Endothelial cell of umbilical vein (primary cell): ENCODE measurements at regions not wholly inside any gene's neighbourhood (a gene's known extent, or its start where the extent isn't known, plus 50 kb on each side); places are given as distances from the start of the nearest gene placed in this dataset.

ENCODE experiments used
- BruUV-seq: library from RNA; stranded (reverse); fragments of 400-500 nt; replicated peaks from 2 replicates; lab custom pipeline; 2021; lab: Mats Ljungman, UMichigan
- CTCF ChIA-PET: fragments of 300-600, 350-600 bp; sonication (Branson Sonifier 250); formaldehyde crosslinking; loops from one replicate; lab custom pipeline; 2021; ENCODE audit warnings: antibody characterized with exemption, inconsistent platforms; lab: Charles Lee
- POLR2A ChIA-PET: fragments of 300-600, 350-600 bp; sonication (Branson Sonifier 250); formaldehyde crosslinking; loops from one replicate; lab custom pipeline; 2021; ENCODE audit warnings: antibody characterized with exemption, inconsistent platforms; lab: Charles Lee
- DNase-seq: peaks from one replicate; pipeline ENCODE4 v3.0.0-alpha.2; 2011; ENCODE audit warnings: low read depth, low spot score
- FAIRE-seq: peaks from 2 replicates; lab custom pipeline; 2011; peaks lifted over from hg19 to GRCh38; lab: Jason Lieb, UNC
- H2AFZ ChIP-seq: 2 replicates; pipeline ENCODE4 v1.6.0; 2012; ENCODE audit warnings: low read depth, low read length, control low read depth, inconsistent platforms
- H3K27ac ChIP-seq: 2 replicates; pipeline ENCODE4 v1.5.1; 2011; ENCODE audit warnings: low read depth, mild to moderate bottlenecking, control low read depth, low read length, moderate library complexity; ENCODE audit not compliant: insufficient read depth
- H3K27me3 ChIP-seq, 2 experiments: 2 replicates each; pipeline versions ENCODE4 v1.6.0 to v1.6.1; 2011; ENCODE audit warnings: low read length in 2 of 2, mixed read lengths in 1 of 2; ENCODE audit not compliant: control insufficient read depth in 2 of 2, insufficient read depth in 2 of 2
- H3K36me3 ChIP-seq, 2 experiments: 2 replicates in 1 of 2; 3 replicates in 1 of 2; pipeline ENCODE4 v1.5.1; 2011; ENCODE audit warnings: low read length in 2 of 2, mild to moderate bottlenecking in 1 of 2, moderate library complexity in 1 of 2; ENCODE audit not compliant: control insufficient read depth in 2 of 2, insufficient read depth in 2 of 2; ENCODE audit errors: extremely low read depth in 1 of 2
- H3K4me1 ChIP-seq: 3 replicates; pipeline ENCODE4 v1.5.1; 2011; ENCODE audit warnings: mild to moderate bottlenecking, low read length; ENCODE audit not compliant: control insufficient read depth, insufficient read depth; ENCODE audit errors: extremely low read depth
- H3K4me2 ChIP-seq: 2 replicates; pipeline ENCODE4 v1.6.1; 2011; ENCODE audit warnings: low read length, control low read depth, mixed read lengths; ENCODE audit not compliant: insufficient read depth
- H3K4me3 ChIP-seq, 3 experiments: fragments of 200-600 bp in 1 of 3; sonication (generic), shearing (Covaris generic) in 1 of 3; replicated peaks in 1 of 3; 2 replicates each; pipeline ENCODE4 v1.5.1; 2011 to 2016; ENCODE audit warnings: control low read depth in 3 of 3, low read length in 3 of 3, mild to moderate bottlenecking in 2 of 3, inconsistent platforms in 1 of 3, low read depth in 1 of 3, moderate library complexity in 1 of 3; ENCODE audit not compliant: insufficient read depth in 1 of 3
- H3K79me2 ChIP-seq: 2 replicates; pipeline ENCODE4 v1.6.0; 2012; ENCODE audit warnings: low read length, inconsistent platforms; ENCODE audit not compliant: control insufficient read depth, insufficient read depth
- H3K9ac ChIP-seq: replicated peaks from 2 replicates; pipeline ENCODE3; 2011; ENCODE audit warnings: low read length, control low read depth; ENCODE audit not compliant: insufficient read depth; ENCODE audit errors: extremely low read depth
- H3K9me1 ChIP-seq: replicated peaks from 3 replicates; pipeline ENCODE4 v1.6.0; 2011; ENCODE audit warnings: mild to moderate bottlenecking, low read length; ENCODE audit not compliant: control insufficient read depth, insufficient read depth; ENCODE audit errors: extremely low read depth
- H3K9me3 ChIP-seq: replicated peaks from 2 replicates; pipeline ENCODE4 v1.5.1; 2012; ENCODE audit warnings: low read length, inconsistent platforms; ENCODE audit not compliant: control insufficient read depth, insufficient read depth
- H4K20me1 ChIP-seq: replicated peaks from 2 replicates; pipeline ENCODE3; 2011; ENCODE audit warnings: mild to moderate bottlenecking, low read length; ENCODE audit not compliant: control insufficient read depth, insufficient read depth; ENCODE audit errors: extremely low read depth
- CTCF ChIP-seq, 2 donors: IDR thresholded peaks; 1 replicate in 1 of 2; 2 replicates in 1 of 2; pipeline ENCODE4 v1.5.1; 2011; ENCODE audit warnings: low read length in 2 of 2, mild to moderate bottlenecking in 2 of 2, moderate library complexity in 2 of 2, control low read depth in 1 of 2, inconsistent platforms in 1 of 2, low read depth in 1 of 2; ENCODE audit not compliant: insufficient read depth in 1 of 2; ENCODE audit errors: extremely low read depth in 1 of 2
- EZH2 ChIP-seq: IDR thresholded peaks from 2 replicates; pipeline ENCODE4 v1.6.1; 2012; ENCODE audit warnings: borderline replicate concordance, low read depth, mild to moderate bottlenecking, moderate library complexity, low read length, inconsistent platforms; ENCODE audit not compliant: severe bottlenecking
- FOS ChIP-seq: IDR thresholded peaks from 2 replicates; pipeline ENCODE4 v1.6.1; 2011; ENCODE audit warnings: mild to moderate bottlenecking, low read length, moderate library complexity, borderline replicate concordance; ENCODE audit not compliant: insufficient read depth
- GATA2 ChIP-seq: IDR thresholded peaks from 2 replicates; pipeline ENCODE4 v1.7.0; 2011; ENCODE audit warnings: low read depth, mild to moderate bottlenecking, moderate library complexity, mixed read lengths, low read length; ENCODE audit not compliant: insufficient read length, insufficient read depth
- JUN ChIP-seq: IDR thresholded peaks from 2 replicates; pipeline ENCODE4 v1.6.1; 2011; ENCODE audit warnings: borderline replicate concordance, low read depth; ENCODE audit not compliant: insufficient read length, insufficient read depth
- MAX ChIP-seq: IDR thresholded peaks from 2 replicates; pipeline ENCODE4 v1.6.1; 2011; ENCODE audit not compliant: insufficient read depth, insufficient read length
- MYC ChIP-seq: IDR thresholded peaks from one replicate; pipeline ENCODE4 v1.6.1; 2011; ENCODE audit warnings: mild to moderate bottlenecking, low read depth, low read length
- POLR2A ChIP-seq: IDR thresholded peaks from 2 replicates; pipeline ENCODE4 v1.6.1; 2012; ENCODE audit warnings: low read depth, mild to moderate bottlenecking, control low read depth, low read length
- POLR2AphosphoS5 ChIP-seq: IDR thresholded peaks from 2 replicates; pipeline ENCODE4 v1.6.1; 2012; ENCODE audit warnings: low read depth, mild to moderate bottlenecking, control low read depth, low read length, moderate library complexity; ENCODE audit not compliant: insufficient read depth
- dilution Hi-C: fragments of 300-500 bp; cut with MboI; formaldehyde crosslinking; loops from one replicate; pipeline ENCODE4 v1.15.0; 2019; ENCODE audit warnings: low sequenced_read_pairs; ENCODE audit not compliant: extremely low pct_ligation_motif_present
- intact Hi-C: fragments of 100-400 bp; cut with micrococcal nuclease; formaldehyde crosslinking; loops from one replicate; pipeline ENCODE4 v1.10.0; 2022

- H3K36me3 ChIP-seq = no peaks in the 10 kb centered on the region
- no peaks in the 10 kb centered on the region for H3K79me2 ChIP-seq
- H3K9ac ChIP-seq = no peak overlapping the region
- ChIA-PET CTCF (interaction anchor here (0.6 kb wide), 1 partner anchor 96 kb away, joined by 3 read pairs; no protein-coding TSS in a partner anchor), POLR2A (no interaction called here)
- no peaks in the 10 kb centered on the region for H3K9me1 ChIP-seq
- no peak overlapping the region for H2AFZ ChIP-seq
- BruUV-seq = no TSS peak
- no peak for TF ChIP-seq POLR2AphosphoS5
- no peak for TF ChIP-seq CTCF (IDR thresholded peaks at IDR 0.05; ENCODE audit: extremely low read depth in 1 of 2, insufficient read depth in 1 of 2, low read depth in 1 of 2, low read length in 2 of 2)
- TF ChIP-seq FOS = no peak
- no peak for TF ChIP-seq MAX
- no peak for TF ChIP-seq EZH2
- no peak for TF ChIP-seq MYC
- TF ChIP-seq JUN = no peak
- no peak for TF ChIP-seq POLR2A
- no peak for TF ChIP-seq GATA2
- H3K4me3 ChIP-seq = no peak overlapping the region
- no peaks in the 10 kb centered on the region for H3K4me1 ChIP-seq
- no peak overlapping the region for H3K4me2 ChIP-seq
- H3K9me3 ChIP-seq = no peaks in the 10 kb centered on the region
- DNase-seq (no peak), FAIRE-seq (no peak)
- H4K20me1 ChIP-seq = no peaks in the 10 kb centered on the region
- intact Hi-C loops (no loop called here), dilution Hi-C loops (no loop called here)
- no peak overlapping the region for H3K27ac ChIP-seq
- no peaks in the 10 kb centered on the region for H3K27me3 ChIP-seq
Observed at GRCh38 chrX:74179499-74179898, 124.5 kb upstream of the ZCCHC13 start.
